Ishikawa (cell line): ENCODE measurements at regions not wholly inside any gene's neighbourhood (a gene's known extent, or its start where the extent isn't known, plus 50 kb on each side); places are given as distances from the start of the nearest gene placed in this dataset.

Source experiments
- CREB1 ChIP-seq: IDR thresholded peaks from 2 replicates; pipeline ENCODE4 v1.6.1; 2012; ENCODE audit warnings: low read depth
- EGR1 ChIP-seq: IDR thresholded peaks from 2 replicates; pipeline ENCODE4 v1.6.1; 2012
- EP300 ChIP-seq: IDR thresholded peaks from 2 replicates; pipeline ENCODE4 v1.6.1; 2012; ENCODE audit warnings: borderline replicate concordance
- FOXM1 ChIP-seq: IDR thresholded peaks from 2 replicates; pipeline ENCODE4 v1.6.1; 2012; ENCODE audit warnings: low read depth, borderline replicate concordance
- NFIC ChIP-seq: IDR thresholded peaks from 2 replicates; pipeline ENCODE4 v1.6.1; 2012
- RAD21 ChIP-seq: IDR thresholded peaks from 2 replicates; pipeline ENCODE4 v1.6.1; 2012; ENCODE audit warnings: low read depth
- REST ChIP-seq: IDR thresholded peaks from 2 replicates; pipeline ENCODE4 v1.6.1; 2012; ENCODE audit warnings: low read depth, mild to moderate bottlenecking
- TAF1 ChIP-seq: IDR thresholded peaks from 2 replicates; pipeline ENCODE4 v1.6.1; 2012; ENCODE audit warnings: low read depth, mild to moderate bottlenecking
- TEAD4 ChIP-seq: IDR thresholded peaks from 2 replicates; pipeline ENCODE4 v1.6.1; 2012
- YY1 ChIP-seq: IDR thresholded peaks from 2 replicates; pipeline ENCODE4 v1.6.1; 2012; ENCODE audit warnings: low read depth
- ZBTB7A ChIP-seq: IDR thresholded peaks from 2 replicates; pipeline ENCODE4 v1.6.1; 2012; ENCODE audit warnings: low read depth
- TF ChIP-seq, protein P1 (sequence below): IDR thresholded peaks from 2 replicates; pipeline ENCODE4 v1.6.1; 2012
- TF ChIP-seq, protein P2 (sequence below): IDR thresholded peaks from 2 replicates; pipeline ENCODE4 v1.6.1; 2012

DNA sequence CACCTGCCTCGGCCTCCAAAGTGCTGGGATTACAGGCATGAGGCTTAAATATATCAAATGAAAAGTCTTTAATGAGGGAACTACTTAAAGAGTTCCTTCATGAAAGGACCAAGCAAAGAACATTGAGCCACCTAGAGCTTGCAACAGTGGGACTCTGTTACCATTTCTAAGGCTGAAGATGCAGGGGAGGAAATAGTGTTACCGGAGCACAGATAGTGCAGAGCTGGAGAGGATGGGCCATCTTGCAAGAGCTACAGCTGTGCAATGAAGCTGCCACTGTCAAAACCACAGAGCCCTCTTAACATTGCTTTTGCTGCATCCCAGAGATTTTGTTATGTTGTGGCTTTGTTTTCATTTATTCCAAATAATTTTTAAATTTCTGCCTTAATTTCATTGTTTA is 77.1 kb upstream of the NAA35 start:
- TF ChIP-seq ZBTB7A (no peak), TAF1 (no peak), CREB1 (no peak), FOXM1 (no peak), RAD21 (no peak), YY1 (no peak), TEAD4 (no peak), EP300 (no peak), REST (no peak), EGR1 (no peak), NFIC (no peak)
- TF ChIP-seq, protein P1, sequence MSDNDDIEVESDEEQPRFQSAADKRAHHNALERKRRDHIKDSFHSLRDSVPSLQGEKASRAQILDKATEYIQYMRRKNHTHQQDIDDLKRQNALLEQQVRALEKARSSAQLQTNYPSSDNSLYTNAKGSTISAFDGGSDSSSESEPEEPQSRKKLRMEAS, result no peak
- TF ChIP-seq, protein P2, sequence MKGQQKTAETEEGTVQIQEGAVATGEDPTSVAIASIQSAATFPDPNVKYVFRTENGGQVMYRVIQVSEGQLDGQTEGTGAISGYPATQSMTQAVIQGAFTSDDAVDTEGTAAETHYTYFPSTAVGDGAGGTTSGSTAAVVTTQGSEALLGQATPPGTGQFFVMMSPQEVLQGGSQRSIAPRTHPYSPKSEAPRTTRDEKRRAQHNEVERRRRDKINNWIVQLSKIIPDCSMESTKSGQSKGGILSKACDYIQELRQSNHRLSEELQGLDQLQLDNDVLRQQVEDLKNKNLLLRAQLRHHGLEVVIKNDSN, result no peak
